GM21423 (cell line): ENCODE measurements at regions not wholly inside any gene's neighbourhood (a gene's known extent, or its start where the extent isn't known, plus 50 kb on each side); places are given as distances from the start of the nearest gene placed in this dataset.
"Not testable (repeated sequence)": the region's sequence is repeated elsewhere in the genome, so short reads cannot be mapped to it uniquely, and the experiment has no call there.

Source experiments
- ATAC-seq: cut with Tn5 transposase; IDR thresholded peaks from one replicate; pipeline ENCODE4 v1.9.1; 2021; ENCODE audit warnings: mild to moderate bottlenecking, moderate library complexity; ENCODE audit not compliant: unreplicated experiment

- ATAC-seq, result no peak
Observed at GRCh38 chr13:88948501-88948900, 1277.3 kb downstream of the SLITRK5 start.

- ATAC-seq, result no peak
Observed at GRCh38 chr13:88958821-88959220, 1287.7 kb downstream of the SLITRK5 start.

GRCh38 chr13:88976466-88976865 is 1305.3 kb downstream of the SLITRK5 start:
- ATAC-seq, result no peak

- no peak for ATAC-seq
Observed at GRCh38 chr13:88978607-88979006, 1307.4 kb downstream of the SLITRK5 start.

- ATAC-seq, result peak; percentile 65
Observed at GRCh38 chr13:88979465-88980175, 1308.4 kb downstream of the SLITRK5 start.

- ATAC-seq, result no peak
Observed at GRCh38 chr13:89003656-89004055, 1332.5 kb downstream of the SLITRK5 start.

GRCh38 chr13:89011615-89012014 is 1340.4 kb downstream of the SLITRK5 start:
- no peak for ATAC-seq

GRCh38 chr13:89027694-89028306 is 1356.6 kb downstream of the SLITRK5 start:
- no peak for ATAC-seq

GRCh38 chr13:89029062-89029461 is 1357.9 kb downstream of the SLITRK5 start:
- ATAC-seq, result no peak

GRCh38 chr13:89034015-89034414 is 1362.8 kb downstream of the SLITRK5 start:
- ATAC-seq, result no peak

- no peak for ATAC-seq
Observed at GRCh38 chr13:89052699-89053098, 1381.5 kb downstream of the SLITRK5 start.

GRCh38 chr13:89053418-89053817 is 1382.2 kb downstream of the SLITRK5 start:
- no peak for ATAC-seq

- ATAC-seq, result no peak
Observed at GRCh38 chr13:89057274-89057673, 1386.1 kb downstream of the SLITRK5 start.

- no peak for ATAC-seq
Observed at GRCh38 chr13:89057862-89058261, 1386.7 kb downstream of the SLITRK5 start.

- no peak for ATAC-seq
Observed at GRCh38 chr13:89061821-89062220, 1390.7 kb downstream of the SLITRK5 start.

- ATAC-seq, result no peak
Observed at GRCh38 chr13:89066868-89067466, 1395.8 kb downstream of the SLITRK5 start.

- no peak for ATAC-seq
Observed at GRCh38 chr13:89072979-89073378, 1401.8 kb downstream of the SLITRK5 start.

GRCh38 chr13:89076622-89077021 is 1405.5 kb downstream of the SLITRK5 start:
- ATAC-seq, result no peak

GRCh38 chr13:89082623-89083022 is 1411.5 kb downstream of the SLITRK5 start:
- ATAC-seq, result no peak

GRCh38 chr13:89088107-89088506 is 1416.9 kb downstream of the SLITRK5 start:
- not testable (repeated sequence) for ATAC-seq

GRCh38 chr13:89097994-89098393 is 1426.8 kb downstream of the SLITRK5 start:
- ATAC-seq, result no peak

- no peak for ATAC-seq
Observed at GRCh38 chr13:89113744-89114143, 1442.6 kb downstream of the SLITRK5 start.
